ENCODE measurements at regions not wholly inside any gene's neighbourhood (a gene's known extent, or its start where the extent isn't known, plus 50 kb on each side); places are given as distances from the start of the nearest gene placed in this dataset.

DNA sequence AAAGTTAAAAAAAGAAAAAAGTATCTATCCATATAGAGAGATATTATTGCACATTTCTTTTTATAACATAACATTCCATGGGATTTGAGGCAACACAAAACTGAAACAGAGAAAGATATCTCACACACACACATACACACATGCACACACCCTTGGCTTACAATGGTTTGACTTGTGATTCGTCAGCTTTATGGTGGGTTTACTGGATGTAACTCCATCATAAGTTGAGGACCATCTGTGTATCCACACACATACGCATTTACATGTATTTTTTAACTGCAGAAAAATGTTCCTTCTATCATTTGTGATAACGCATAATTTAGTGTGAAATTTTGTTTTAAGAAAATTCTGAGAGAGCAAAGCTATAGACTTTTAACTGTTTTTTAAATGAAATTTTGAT, 74.2 kb upstream of the CDCA7L start:
- H2BK120ac ChIP-seq (ENCODE audit: low read depth, low read length) = no peak overlapping the region
- no peak overlapping the region for H2AK5ac ChIP-seq (ENCODE audit: low read length)
- no peak overlapping the region for H3K4me3 ChIP-seq (ENCODE audit: low read length)
- no peaks in the 10 kb centered on the region for H3K36me3 ChIP-seq (ENCODE audit: control insufficient read depth, insufficient read depth, low read length)
- no peaks in the 10 kb centered on the region for H3K4me1 ChIP-seq (ENCODE audit: control insufficient read depth, low read depth, low read length)
- H2BK5ac ChIP-seq (ENCODE audit: low read length) = no peak overlapping the region
- no peak overlapping the region for H3K23ac ChIP-seq (ENCODE audit: low read length)
- H3K56ac ChIP-seq (ENCODE audit: low read length) = no peak overlapping the region
- H3K79me1 ChIP-seq (ENCODE audit: low read length) = no peaks in the 10 kb centered on the region
- DNase-seq = no peak
- H3K9ac ChIP-seq (ENCODE audit: low read length) = no peak overlapping the region
- no peak overlapping the region for H3K27ac ChIP-seq (ENCODE audit: low read depth, low read length)
- H3K27me3 ChIP-seq (ENCODE audit: insufficient read depth, low read length, poor library complexity) = no peaks in the 10 kb centered on the region
- no peak overlapping the region for H3K4ac ChIP-seq (ENCODE audit: low read depth, low read length)
- no peak overlapping the region for H2BK15ac ChIP-seq (replicated peaks; ENCODE audit: low read depth)
- WGBS (ENCODE audit: extremely low coverage, insufficient coverage, low lambda C conversion rate) = 100% methylated on average over 1 of the region's 3 CpGs
- H3K4me2 ChIP-seq (ENCODE audit: low read length) = no peak overlapping the region
- no peak overlapping the region for H4K8ac ChIP-seq (ENCODE audit: low read depth, low read length)
- H4K5ac ChIP-seq (ENCODE audit: low read length) = no peak overlapping the region
- H3K18ac ChIP-seq (ENCODE audit: low read length) = no peak overlapping the region
- no peaks in the 10 kb centered on the region for H3K79me2 ChIP-seq (ENCODE audit: control insufficient read depth, insufficient read depth, low read length)

DNA sequence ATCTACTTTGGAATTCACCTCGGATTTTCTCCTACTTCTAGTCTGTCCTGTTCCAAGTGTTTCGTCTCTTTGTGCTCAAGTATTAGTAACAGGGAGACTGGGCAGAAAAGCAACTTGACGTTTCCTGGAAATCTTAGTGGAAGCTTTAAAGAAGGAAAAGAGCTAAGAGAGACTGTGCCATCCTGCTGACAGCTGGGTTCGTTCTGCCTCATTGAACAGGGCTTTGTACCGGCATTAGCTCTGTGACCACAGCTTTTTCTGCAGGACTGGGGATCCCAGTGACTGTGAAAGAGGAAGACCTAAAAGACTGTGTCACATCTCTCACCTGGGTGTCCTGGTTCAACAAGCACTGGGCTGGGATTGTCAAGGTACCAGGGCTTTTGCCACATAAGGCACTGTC, 70.8 kb upstream of the CDCA7L start:
- Histone ChIP-seq H2BK120ac (ENCODE audit: low read depth, low read length) (no peak overlapping the region), H3K18ac (ENCODE audit: low read length) (no peak overlapping the region), H3K4me1 (ENCODE audit: control insufficient read depth, low read depth, low read length) (no peaks in the 10 kb centered on the region), H3K79me1 (ENCODE audit: low read length) (no peaks in the 10 kb centered on the region), H4K5ac (ENCODE audit: low read length) (no peak overlapping the region), H2AK5ac (ENCODE audit: low read length) (no peak overlapping the region), H3K4me2 (ENCODE audit: low read length) (no peak overlapping the region), H3K9ac (ENCODE audit: low read length) (no peak overlapping the region), H3K79me2 (ENCODE audit: control insufficient read depth, insufficient read depth, low read length) (no peaks in the 10 kb centered on the region), H3K27me3 (ENCODE audit: insufficient read depth, low read length, poor library complexity) (no peaks in the 10 kb centered on the region), H3K27ac (ENCODE audit: low read depth, low read length) (no peak overlapping the region), H3K23ac (ENCODE audit: low read length) (no peak overlapping the region), H3K36me3 (ENCODE audit: control insufficient read depth, insufficient read depth, low read length) (no peaks in the 10 kb centered on the region), H3K56ac (ENCODE audit: low read length) (no peak overlapping the region), H2BK15ac (replicated peaks; ENCODE audit: low read depth) (no peak overlapping the region), H4K8ac (ENCODE audit: low read depth, low read length) (no peak overlapping the region), H3K4me3 (ENCODE audit: low read length) (no peak overlapping the region), H3K4ac (ENCODE audit: low read depth, low read length) (no peak overlapping the region), H2BK5ac (ENCODE audit: low read length) (no peak overlapping the region)
- DNase-seq = no peak
- no CpG with 5 or more reads among the region's 5 CpGs for WGBS (ENCODE audit: extremely low coverage, insufficient coverage, low lambda C conversion rate)

DNA sequence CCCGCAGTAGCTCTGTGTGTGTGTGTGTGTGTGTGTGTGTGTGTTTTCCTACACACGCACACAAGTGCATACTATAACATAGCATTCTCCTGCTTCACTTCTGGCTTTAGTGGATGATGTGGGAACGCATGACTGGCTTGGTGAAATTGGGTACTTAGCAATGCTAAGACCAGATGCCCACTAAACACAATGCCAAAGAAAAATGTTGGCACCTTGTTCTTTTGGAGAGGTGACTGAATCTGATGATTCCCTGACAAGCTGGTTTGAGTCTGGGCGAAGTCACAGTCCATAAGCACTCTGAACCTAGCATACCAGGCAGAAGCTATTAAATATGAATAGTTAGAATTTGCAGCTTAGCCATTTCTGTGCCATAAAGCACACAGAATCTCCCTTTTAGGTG, 68.0 kb upstream of the CDCA7L start:
- Histone ChIP-seq H2BK120ac (ENCODE audit: low read depth, low read length) (no peak overlapping the region), H3K36me3 (ENCODE audit: control insufficient read depth, insufficient read depth, low read length) (no peaks in the 10 kb centered on the region), H3K79me2 (ENCODE audit: control insufficient read depth, insufficient read depth, low read length) (no peaks in the 10 kb centered on the region), H2BK15ac (replicated peaks; ENCODE audit: low read depth) (no peak overlapping the region), H3K56ac (ENCODE audit: low read length) (no peak overlapping the region), H3K27me3 (ENCODE audit: insufficient read depth, low read length, poor library complexity) (no peaks in the 10 kb centered on the region), H3K9ac (ENCODE audit: low read length) (no peak overlapping the region), H3K18ac (ENCODE audit: low read length) (no peak overlapping the region), H4K8ac (ENCODE audit: low read depth, low read length) (no peak overlapping the region), H3K23ac (ENCODE audit: low read length) (no peak overlapping the region), H3K27ac (ENCODE audit: low read depth, low read length) (no peak overlapping the region), H3K4me3 (ENCODE audit: low read length) (no peak overlapping the region), H3K79me1 (ENCODE audit: low read length) (no peaks in the 10 kb centered on the region), H3K4me1 (ENCODE audit: control insufficient read depth, low read depth, low read length) (no peaks in the 10 kb centered on the region), H2BK5ac (ENCODE audit: low read length) (no peak overlapping the region), H3K4me2 (ENCODE audit: low read length) (no peak overlapping the region), H4K5ac (ENCODE audit: low read length) (no peak overlapping the region), H3K4ac (ENCODE audit: low read depth, low read length) (no peak overlapping the region), H2AK5ac (ENCODE audit: low read length) (no peak overlapping the region)
- WGBS (ENCODE audit: extremely low coverage, insufficient coverage, low lambda C conversion rate) = no CpG with 5 or more reads among the region's 4 CpGs
- no peak for DNase-seq

DNA sequence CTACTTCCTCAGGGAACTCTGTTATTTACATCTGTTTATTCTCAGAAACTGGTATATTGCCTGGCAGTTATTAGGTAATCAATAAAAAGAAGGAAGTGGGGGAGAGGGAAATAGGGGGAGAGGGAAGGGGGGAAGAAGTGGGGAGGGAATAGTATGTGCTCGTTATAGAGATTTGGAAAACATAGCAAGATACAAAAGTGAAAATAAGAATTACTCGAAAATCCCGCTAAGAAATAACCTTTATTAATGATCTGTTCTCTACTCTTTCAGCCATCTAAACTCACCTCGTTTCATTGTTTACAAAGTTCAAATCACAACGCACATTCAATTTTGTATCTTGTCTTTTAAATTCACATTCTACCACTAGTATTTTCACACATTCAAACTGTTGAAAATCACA, 63.0 kb upstream of the CDCA7L start:
- Histone ChIP-seq H3K4me1 (ENCODE audit: control insufficient read depth, low read depth, low read length) (no peaks in the 10 kb centered on the region), H3K27ac (ENCODE audit: low read depth, low read length) (no peak overlapping the region), H3K36me3 (ENCODE audit: control insufficient read depth, insufficient read depth, low read length) (no peaks in the 10 kb centered on the region), H2AK5ac (ENCODE audit: low read length) (no peak overlapping the region), H3K4me3 (ENCODE audit: low read length) (no peak overlapping the region), H3K4me2 (ENCODE audit: low read length) (no peak overlapping the region), H2BK5ac (ENCODE audit: low read length) (no peak overlapping the region), H2BK15ac (replicated peaks; ENCODE audit: low read depth) (no peak overlapping the region), H3K9ac (ENCODE audit: low read length) (no peak overlapping the region), H3K79me2 (ENCODE audit: control insufficient read depth, insufficient read depth, low read length) (no peaks in the 10 kb centered on the region), H4K5ac (ENCODE audit: low read length) (no peak overlapping the region), H3K56ac (ENCODE audit: low read length) (no peak overlapping the region), H3K4ac (ENCODE audit: low read depth, low read length) (no peak overlapping the region), H2BK120ac (ENCODE audit: low read depth, low read length) (no peak overlapping the region), H3K23ac (ENCODE audit: low read length) (no peak overlapping the region), H3K18ac (ENCODE audit: low read length) (no peak overlapping the region), H4K8ac (ENCODE audit: low read depth, low read length) (no peak overlapping the region), H3K79me1 (ENCODE audit: low read length) (no peaks in the 10 kb centered on the region), H3K27me3 (ENCODE audit: insufficient read depth, low read length, poor library complexity) (no peaks in the 10 kb centered on the region)
- WGBS (ENCODE audit: extremely low coverage, insufficient coverage, low lambda C conversion rate) = 100% methylated on average over 1 of the region's 5 CpGs
- no peak for DNase-seq

DNA sequence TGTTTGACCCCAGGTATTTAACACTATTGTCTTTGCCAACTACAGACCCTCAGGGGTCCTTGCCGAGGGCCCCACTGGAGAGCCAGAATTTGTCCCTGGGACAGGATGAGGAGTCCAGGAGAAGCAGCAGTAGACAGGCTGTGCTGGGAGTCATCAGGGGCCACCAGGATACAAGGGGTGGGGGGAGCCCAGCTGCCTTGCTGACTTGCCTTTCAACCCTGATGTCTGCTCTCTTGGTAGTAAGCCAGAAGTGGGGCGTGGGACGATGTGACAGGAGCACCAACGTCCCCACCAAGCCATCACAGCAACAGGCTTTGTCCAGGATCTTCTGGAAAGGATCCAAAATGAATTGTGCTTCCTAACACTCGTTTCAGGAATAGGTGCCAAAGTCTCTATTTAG, 62.4 kb upstream of the CDCA7L start:
- H3K18ac ChIP-seq (ENCODE audit: low read length) = no peak overlapping the region
- no peak overlapping the region for H2AK5ac ChIP-seq (ENCODE audit: low read length)
- H3K27ac ChIP-seq (ENCODE audit: low read depth, low read length) = no peak overlapping the region
- H3K9ac ChIP-seq (ENCODE audit: low read length) = no peak overlapping the region
- H3K79me2 ChIP-seq (ENCODE audit: control insufficient read depth, insufficient read depth, low read length) = no peaks in the 10 kb centered on the region
- no peak overlapping the region for H4K8ac ChIP-seq (ENCODE audit: low read depth, low read length)
- no peak overlapping the region for H2BK15ac ChIP-seq (replicated peaks; ENCODE audit: low read depth)
- no peaks in the 10 kb centered on the region for H3K4me1 ChIP-seq (ENCODE audit: control insufficient read depth, low read depth, low read length)
- H3K4me2 ChIP-seq (ENCODE audit: low read length) = no peak overlapping the region
- no peak overlapping the region for H3K56ac ChIP-seq (ENCODE audit: low read length)
- WGBS (ENCODE audit: extremely low coverage, insufficient coverage, low lambda C conversion rate) = no CpG with 5 or more reads among the region's 5 CpGs
- no peak overlapping the region for H3K23ac ChIP-seq (ENCODE audit: low read length)
- DNase-seq = peak; percentile 10
- no peak overlapping the region for H2BK120ac ChIP-seq (ENCODE audit: low read depth, low read length)
- no peak overlapping the region for H4K5ac ChIP-seq (ENCODE audit: low read length)
- no peaks in the 10 kb centered on the region for H3K36me3 ChIP-seq (ENCODE audit: control insufficient read depth, insufficient read depth, low read length)
- no peaks in the 10 kb centered on the region for H3K79me1 ChIP-seq (ENCODE audit: low read length)
- H3K4me3 ChIP-seq (ENCODE audit: low read length) = no peak overlapping the region
- no peak overlapping the region for H2BK5ac ChIP-seq (ENCODE audit: low read length)
- H3K4ac ChIP-seq (ENCODE audit: low read depth, low read length) = no peak overlapping the region
- H3K27me3 ChIP-seq (ENCODE audit: insufficient read depth, low read length, poor library complexity) = no peaks in the 10 kb centered on the region

DNA sequence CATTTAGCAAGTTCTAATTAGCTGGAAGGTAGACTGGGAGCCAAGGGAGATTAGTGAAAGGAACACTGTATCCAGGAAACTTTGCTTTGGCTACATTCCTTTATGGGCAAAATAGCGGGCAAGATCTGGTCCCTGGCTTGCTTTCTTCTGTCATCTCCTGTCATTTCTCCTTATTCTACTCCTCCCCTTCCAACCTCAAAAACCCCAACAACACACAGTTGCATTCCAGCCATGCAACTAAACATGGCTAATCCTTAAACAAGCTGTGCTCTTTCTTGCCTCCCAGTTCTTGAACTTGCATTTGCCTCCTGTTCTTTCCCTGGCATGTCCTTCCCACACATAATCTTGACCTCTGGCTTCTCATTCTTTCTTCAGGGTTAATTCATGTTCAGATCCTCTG, 59.5 kb upstream of the CDCA7L start:
- no peaks in the 10 kb centered on the region for H3K79me2 ChIP-seq (ENCODE audit: control insufficient read depth, insufficient read depth, low read length)
- no peak overlapping the region for H3K27ac ChIP-seq (ENCODE audit: low read depth, low read length)
- no CpG with 5 or more reads among the region's 1 CpG for WGBS (ENCODE audit: extremely low coverage, insufficient coverage, low lambda C conversion rate)
- H3K36me3 ChIP-seq (ENCODE audit: control insufficient read depth, insufficient read depth, low read length) = no peaks in the 10 kb centered on the region
- H4K8ac ChIP-seq (ENCODE audit: low read depth, low read length) = no peak overlapping the region
- no peaks in the 10 kb centered on the region for H3K4me1 ChIP-seq (ENCODE audit: control insufficient read depth, low read depth, low read length)
- no peak overlapping the region for H3K4ac ChIP-seq (ENCODE audit: low read depth, low read length)
- DNase-seq = no peak
- no peak overlapping the region for H3K18ac ChIP-seq (ENCODE audit: low read length)
- H3K56ac ChIP-seq (ENCODE audit: low read length) = no peak overlapping the region
- no peak overlapping the region for H4K5ac ChIP-seq (ENCODE audit: low read length)
- no peaks in the 10 kb centered on the region for H3K27me3 ChIP-seq (ENCODE audit: insufficient read depth, low read length, poor library complexity)
- H2BK5ac ChIP-seq (ENCODE audit: low read length) = no peak overlapping the region
- no peak overlapping the region for H2BK15ac ChIP-seq (replicated peaks; ENCODE audit: low read depth)
- no peak overlapping the region for H2BK120ac ChIP-seq (ENCODE audit: low read depth, low read length)
- no peak overlapping the region for H2AK5ac ChIP-seq (ENCODE audit: low read length)
- H3K23ac ChIP-seq (ENCODE audit: low read length) = no peak overlapping the region
- no peak overlapping the region for H3K4me2 ChIP-seq (ENCODE audit: low read length)
- no peak overlapping the region for H3K4me3 ChIP-seq (ENCODE audit: low read length)
- no peaks in the 10 kb centered on the region for H3K79me1 ChIP-seq (ENCODE audit: low read length)
- no peak overlapping the region for H3K9ac ChIP-seq (ENCODE audit: low read length)
